ENCODE measurements at regions not wholly inside any gene's neighbourhood (a gene's known extent, or its start where the extent isn't known, plus 50 kb on each side); places are given as distances from the start of the nearest gene placed in this dataset.

DNA sequence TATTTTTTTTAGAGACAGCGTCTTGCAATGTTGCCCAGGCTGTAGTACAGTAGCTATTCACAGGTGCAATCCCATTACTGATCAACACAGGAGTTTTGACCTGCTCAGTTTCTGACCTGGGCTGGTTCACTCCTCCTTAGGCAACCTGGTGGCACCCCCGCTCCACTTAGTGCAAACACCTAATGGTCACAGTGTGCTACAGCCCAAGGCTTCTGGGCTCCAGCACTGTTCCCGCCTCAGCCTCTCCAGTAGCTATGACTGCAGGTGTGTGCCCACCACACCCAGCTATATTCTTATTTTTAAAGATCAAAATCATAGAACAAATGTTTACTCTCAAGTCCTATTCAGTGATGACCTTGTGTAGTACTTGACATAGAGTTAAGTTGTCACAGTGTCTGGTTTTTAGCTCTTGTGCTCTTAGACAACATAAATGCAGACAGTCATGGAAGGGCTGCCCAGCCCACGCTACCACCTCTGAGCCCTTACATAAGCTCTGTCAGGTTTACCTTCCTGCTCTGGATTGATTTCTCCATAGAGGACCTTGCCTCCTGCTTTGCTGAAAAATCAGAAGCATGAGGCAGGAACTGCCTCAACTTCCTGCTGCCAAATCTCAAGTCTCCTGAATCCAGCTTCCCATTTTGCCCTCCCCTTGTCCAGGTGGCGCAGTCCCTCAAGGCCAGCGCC, 82.2 kb upstream of the SLC1A4 start:
- TF ChIP-seq, protein P1, sequence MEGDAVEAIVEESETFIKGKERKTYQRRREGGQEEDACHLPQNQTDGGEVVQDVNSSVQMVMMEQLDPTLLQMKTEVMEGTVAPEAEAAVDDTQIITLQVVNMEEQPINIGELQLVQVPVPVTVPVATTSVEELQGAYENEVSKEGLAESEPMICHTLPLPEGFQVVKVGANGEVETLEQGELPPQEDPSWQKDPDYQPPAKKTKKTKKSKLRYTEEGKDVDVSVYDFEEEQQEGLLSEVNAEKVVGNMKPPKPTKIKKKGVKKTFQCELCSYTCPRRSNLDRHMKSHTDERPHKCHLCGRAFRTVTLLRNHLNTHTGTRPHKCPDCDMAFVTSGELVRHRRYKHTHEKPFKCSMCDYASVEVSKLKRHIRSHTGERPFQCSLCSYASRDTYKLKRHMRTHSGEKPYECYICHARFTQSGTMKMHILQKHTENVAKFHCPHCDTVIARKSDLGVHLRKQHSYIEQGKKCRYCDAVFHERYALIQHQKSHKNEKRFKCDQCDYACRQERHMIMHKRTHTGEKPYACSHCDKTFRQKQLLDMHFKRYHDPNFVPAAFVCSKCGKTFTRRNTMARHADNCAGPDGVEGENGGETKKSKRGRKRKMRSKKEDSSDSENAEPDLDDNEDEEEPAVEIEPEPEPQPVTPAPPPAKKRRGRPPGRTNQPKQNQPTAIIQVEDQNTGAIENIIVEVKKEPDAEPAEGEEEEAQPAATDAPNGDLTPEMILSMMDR (IDR thresholded peaks at IDR 0.05) = no peak

DNA sequence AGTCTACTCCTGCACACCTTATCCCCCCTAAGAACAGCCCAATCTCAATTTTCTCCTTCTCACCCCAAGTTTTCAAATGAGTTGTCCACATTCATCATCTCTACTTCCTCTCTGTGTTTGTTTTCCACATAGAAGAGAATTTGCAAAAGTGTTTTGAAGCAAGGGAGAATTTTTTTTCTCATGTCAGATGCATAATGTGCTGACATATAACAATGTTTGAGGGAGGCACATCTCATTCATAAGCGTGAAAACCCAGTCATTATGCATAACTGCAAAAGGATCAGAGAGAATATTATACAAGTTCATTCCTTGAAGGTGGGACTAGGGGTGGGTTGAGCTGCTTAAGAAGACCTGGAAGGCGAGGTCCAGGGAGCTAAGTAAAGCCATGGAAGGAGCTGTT, 80.8 kb upstream of the SLC1A4 start:
- TF ChIP-seq, protein P1 (IDR thresholded peaks at IDR 0.05) = no peak

DNA sequence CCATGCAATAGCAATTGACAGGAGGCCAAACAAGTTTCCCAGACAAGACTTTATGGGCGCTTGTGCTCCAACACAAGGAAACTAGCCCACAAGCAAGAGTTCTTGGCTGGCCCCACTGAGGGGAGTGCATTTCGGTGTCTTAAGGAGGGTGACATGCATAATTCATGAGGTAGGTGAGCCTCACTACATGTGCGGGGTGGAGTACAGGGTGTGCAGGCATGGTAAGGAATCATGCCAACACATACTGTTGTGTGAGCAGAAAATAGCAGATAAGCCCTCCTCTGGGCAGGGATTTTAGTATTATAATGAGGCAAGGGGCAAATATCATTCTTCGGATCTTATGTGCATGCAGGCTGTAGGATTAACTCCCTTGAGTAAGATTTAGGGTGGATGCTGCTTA, 78.7 kb upstream of the SLC1A4 start:
- TF ChIP-seq, protein P1 (IDR thresholded peaks at IDR 0.05) = no peak

DNA sequence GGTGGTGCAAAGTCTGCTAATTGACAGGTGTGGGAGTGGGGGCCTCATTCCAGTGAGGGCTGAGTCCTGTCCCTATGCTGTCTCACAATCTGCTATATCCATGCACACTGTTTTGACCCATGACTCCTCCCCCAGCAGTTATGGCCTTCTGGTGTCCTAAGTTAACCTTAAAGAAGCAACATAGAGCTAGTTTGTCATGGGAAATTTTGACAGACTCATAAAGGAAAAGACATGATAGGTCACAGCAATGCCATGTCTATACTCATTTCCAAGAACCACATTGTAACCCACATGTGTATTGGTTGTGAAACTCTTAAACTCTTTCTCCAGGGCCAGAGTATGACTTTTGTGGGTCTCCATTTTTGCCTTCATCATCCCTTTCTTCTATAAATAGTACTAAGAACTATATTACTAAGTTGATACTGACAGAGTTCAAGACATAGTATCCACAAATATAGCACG, 78.2 kb upstream of the SLC1A4 start:
- TF ChIP-seq, protein P1 (IDR thresholded peaks at IDR 0.05) = no peak

DNA sequence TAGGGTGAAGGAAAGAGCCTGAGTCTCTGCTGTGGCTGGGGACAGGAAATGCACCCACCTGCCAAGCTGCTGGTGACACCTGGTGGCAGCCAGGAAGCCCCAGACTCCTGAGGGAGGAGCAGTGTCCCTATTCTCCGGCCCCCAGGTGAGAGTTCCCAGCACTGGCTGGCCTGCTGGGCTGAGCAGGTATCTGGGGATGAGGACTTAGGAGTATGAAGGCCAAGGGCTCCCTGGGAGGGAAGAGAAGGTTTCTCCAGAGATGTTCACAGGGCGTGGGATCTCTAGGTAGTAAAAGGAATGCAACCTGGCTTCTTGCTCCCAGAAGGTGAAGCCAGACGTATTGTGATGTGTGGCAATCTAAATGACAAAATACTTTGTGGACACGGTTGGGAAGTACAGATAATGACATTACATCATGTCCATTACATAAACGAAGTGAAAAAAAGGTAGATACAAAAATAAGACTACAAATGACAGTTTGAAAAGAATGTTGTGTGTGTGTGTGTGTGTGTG, 75.8 kb upstream of the SLC1A4 start:
- TF ChIP-seq, protein P1 (IDR thresholded peaks at IDR 0.05) = no peak; the same call in 1 of the 2 replicates

DNA sequence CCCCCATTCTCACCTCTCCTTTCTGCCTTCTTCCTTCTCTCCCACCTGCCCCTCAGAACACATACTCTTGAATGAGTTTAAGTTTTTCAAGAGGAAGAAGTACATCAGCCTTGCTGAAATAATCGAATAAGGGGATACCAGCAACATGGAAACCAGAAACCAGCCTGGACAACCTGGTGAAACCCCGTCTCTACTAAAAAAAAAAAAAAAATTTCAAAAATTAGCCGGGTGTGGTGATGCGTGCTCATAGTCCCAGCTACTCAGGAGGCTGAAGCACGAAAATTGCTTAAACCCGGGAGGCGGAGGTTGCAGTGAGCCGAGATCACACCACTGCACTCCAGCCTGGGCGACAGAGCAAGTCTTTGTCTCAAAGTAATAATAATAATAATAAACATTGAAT, 75.0 kb upstream of the SLC1A4 start:
- TF ChIP-seq, protein P1 (IDR thresholded peaks at IDR 0.05) = no peak

DNA sequence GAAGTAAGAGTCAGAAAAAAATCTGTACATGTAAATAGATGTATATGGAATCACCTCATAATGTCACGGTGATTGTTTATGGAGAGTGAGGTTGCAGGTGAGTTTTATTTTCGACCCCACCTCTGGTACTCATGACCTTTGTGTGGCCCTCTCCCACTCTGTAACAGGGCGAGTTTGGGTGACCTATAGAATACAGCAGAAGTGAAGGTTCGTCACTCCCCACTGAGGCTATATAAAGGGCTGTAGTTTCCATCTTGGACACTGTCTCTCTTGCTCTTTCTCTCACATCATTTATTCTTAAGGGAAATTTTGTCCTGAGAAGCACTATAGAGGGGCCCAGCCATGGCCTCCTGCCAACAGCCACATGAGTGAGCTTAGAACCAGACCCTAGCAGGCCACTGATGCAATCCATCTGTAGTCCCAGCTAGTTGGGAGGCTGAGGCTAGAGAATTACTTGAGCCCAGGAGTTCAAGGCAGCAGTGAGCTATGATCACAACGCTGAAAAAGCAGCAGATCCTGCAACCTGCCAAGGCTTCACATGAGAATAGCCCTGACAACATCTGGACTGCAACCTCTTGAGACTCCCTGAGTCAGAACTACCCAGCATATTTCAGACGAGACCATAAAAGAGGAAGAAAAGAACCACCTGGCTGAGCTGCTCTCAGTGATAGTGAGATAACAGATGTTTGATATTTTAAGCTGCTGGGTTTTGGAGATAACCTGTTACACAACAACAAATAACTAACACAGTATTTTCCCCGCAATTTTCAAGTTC, 74.3 kb upstream of the SLC1A4 start:
- TF ChIP-seq, protein P1 (IDR thresholded peaks at IDR 0.05) = no peak
